HFFc6 (cell line): ENCODE measurements at regions not wholly inside any gene's neighbourhood (a gene's known extent, or its start where the extent isn't known, plus 50 kb on each side); places are given as distances from the start of the nearest gene placed in this dataset.

Source experiments
- DNase-seq: peaks from one replicate; pipeline ENCODE4 v3.0.0-alpha.2; 2018
- H3K27ac Mint-ChIP-seq: 2 replicates; pipeline ENCODE4 v1.8.0; 2020; ENCODE audit warnings: mild to moderate bottlenecking, mixed read lengths
- H3K27me3 Mint-ChIP-seq: 2 replicates; pipeline ENCODE4 v1.8.0; 2021; ENCODE audit warnings: mild to moderate bottlenecking, moderate library complexity, mixed read lengths; ENCODE audit not compliant: insufficient read depth
- H3K36me3 Mint-ChIP-seq: 2 replicates; pipeline ENCODE4 v1.8.0; 2021; ENCODE audit warnings: low read depth, mixed read lengths
- H3K4me1 Mint-ChIP-seq: 2 replicates; pipeline ENCODE4 v1.8.0; 2020; ENCODE audit warnings: low read depth, mixed read lengths
- H3K4me3 Mint-ChIP-seq: 2 replicates; pipeline ENCODE4 v1.8.0; 2020; ENCODE audit warnings: mild to moderate bottlenecking, moderate library complexity, mixed read lengths
- H3K9me3 Mint-ChIP-seq: 2 replicates; pipeline ENCODE4 v1.8.0; 2020; ENCODE audit warnings: mild to moderate bottlenecking, mixed read lengths
- CTCF ChIP-seq: fragments of 200-600 bp; sonication (generic); IDR thresholded peaks from 2 replicates; pipeline ENCODE4 v1.5.0; 2021; ENCODE audit warnings: antibody characterized with exemption, mild to moderate bottlenecking

DNA sequence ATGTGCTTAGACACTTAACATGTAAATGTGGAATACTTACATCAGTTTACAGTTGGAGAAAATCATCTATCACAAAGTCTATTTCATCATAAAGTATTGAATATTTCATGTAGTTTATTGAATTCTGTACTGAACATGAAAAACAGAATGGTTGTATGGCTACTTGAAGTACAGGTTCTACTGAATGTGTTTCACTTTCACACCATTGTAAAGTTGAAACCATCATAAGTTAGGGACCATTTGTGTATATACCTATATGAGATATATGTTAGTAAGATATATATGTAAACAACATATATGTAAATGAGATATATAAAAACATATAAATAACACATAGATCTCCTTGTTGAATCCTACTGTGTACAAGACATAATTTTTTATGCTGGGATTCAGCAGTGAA lies 63.0 kb upstream of the TAF11L2 start:
- Mint-ChIP-seq H3K9me3 (peaks cover 3% of the 10 kb centered on the region; the same call in 1 of the 2 replicates), H3K4me3 (no peak overlapping the region), H3K4me1 (peaks cover 22% of the 10 kb centered on the region), H3K27ac (no peak overlapping the region), H3K27me3 (peaks cover 13% of the 10 kb centered on the region), H3K36me3 (no peaks in the 10 kb centered on the region)
- DNase-seq, result no peak
- no peak for TF ChIP-seq CTCF

- Mint-ChIP-seq H3K36me3 (no peaks in the 10 kb centered on the region), H3K4me3 (peak overlapping the region; percentile 82; the same call in 1 of the 2 replicates), H3K4me1 (peaks cover 36% of the 10 kb centered on the region), H3K27me3 (peaks cover 13% of the 10 kb centered on the region), H3K27ac (no peak overlapping the region), H3K9me3 (peaks cover 4% of the 10 kb centered on the region; the same call in 1 of the 2 replicates)
- DNase-seq, result no peak
- no peak for TF ChIP-seq CTCF
Observed at GRCh38 chr5:17436350-17436749, 61.7 kb upstream of the TAF11L2 start.

DNA sequence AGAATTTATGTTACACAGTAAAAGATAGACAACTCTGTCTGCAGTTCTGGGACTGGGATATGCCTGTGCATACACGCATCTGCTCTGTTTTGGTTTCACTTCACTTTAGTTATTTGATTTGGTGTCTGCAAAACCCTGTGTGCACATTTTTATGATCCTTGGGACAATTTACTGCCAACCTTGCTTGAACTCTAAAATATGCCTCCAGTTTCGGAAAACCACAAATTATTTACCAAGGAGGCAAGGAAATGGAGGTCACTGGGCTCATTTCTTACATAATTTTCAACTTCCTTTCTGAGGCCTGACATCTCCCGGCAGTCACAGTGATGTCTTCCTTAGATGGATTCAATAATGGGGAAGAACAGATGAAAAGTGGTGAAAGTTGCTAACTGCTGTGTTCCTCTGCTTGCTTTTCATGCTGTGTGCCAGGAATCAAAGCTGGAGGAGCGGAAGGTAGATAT lies 61.2 kb upstream of the TAF11L2 start:
- no peak for TF ChIP-seq CTCF
- no peak for DNase-seq
- Mint-ChIP-seq H3K27ac (peak overlapping the region; percentile 23; the same call in 1 of the 2 replicates), H3K36me3 (no peaks in the 10 kb centered on the region), H3K4me1 (peaks cover 40% of the 10 kb centered on the region), H3K27me3 (peaks cover 13% of the 10 kb centered on the region), H3K9me3 (peaks cover 4% of the 10 kb centered on the region; the same call in 1 of the 2 replicates), H3K4me3 (peak overlapping the region; percentile 82)

DNA sequence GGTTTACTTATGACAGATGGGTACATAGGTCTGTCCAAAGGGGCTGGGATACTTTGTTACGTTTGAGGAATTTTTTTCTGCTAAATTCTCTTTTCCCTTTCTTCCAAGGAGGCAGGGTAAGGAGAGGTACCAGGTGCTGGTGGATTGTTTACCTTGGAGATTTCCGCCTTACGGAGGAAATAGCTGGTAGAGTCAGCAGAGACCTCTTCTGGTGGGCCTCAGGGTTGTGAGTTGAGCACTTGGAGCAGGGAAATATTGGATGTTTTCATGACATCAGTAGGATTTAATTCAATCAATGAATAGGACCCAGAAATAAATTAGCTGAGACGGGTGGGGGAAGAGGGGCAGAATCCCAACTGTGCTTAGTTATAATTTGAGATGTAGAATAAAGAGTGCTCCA lies 60.0 kb upstream of the TAF11L2 start:
- Mint-ChIP-seq H3K27me3 (peaks cover 11% of the 10 kb centered on the region), H3K36me3 (no peaks in the 10 kb centered on the region), H3K9me3 (peaks cover 4% of the 10 kb centered on the region; the same call in 1 of the 2 replicates), H3K4me1 (peaks cover 42% of the 10 kb centered on the region), H3K4me3 (no peak overlapping the region), H3K27ac (no peak overlapping the region)
- no peak for DNase-seq
- TF ChIP-seq CTCF, result no peak

GRCh38 chr5:17439956-17440355 lies 58.1 kb upstream of the TAF11L2 start:
- H3K27ac Mint-ChIP-seq, result no peak overlapping the region
- no peak for TF ChIP-seq CTCF
- peaks cover 4% of the 10 kb centered on the region; the same call in 1 of the 2 replicates for H3K9me3 Mint-ChIP-seq
- H3K27me3 Mint-ChIP-seq, result peaks cover 7% of the 10 kb centered on the region
- no peaks in the 10 kb centered on the region for H3K36me3 Mint-ChIP-seq
- no peak for DNase-seq
- H3K4me3 Mint-ChIP-seq, result no peak overlapping the region
- H3K4me1 Mint-ChIP-seq, result peaks cover 53% of the 10 kb centered on the region

DNA sequence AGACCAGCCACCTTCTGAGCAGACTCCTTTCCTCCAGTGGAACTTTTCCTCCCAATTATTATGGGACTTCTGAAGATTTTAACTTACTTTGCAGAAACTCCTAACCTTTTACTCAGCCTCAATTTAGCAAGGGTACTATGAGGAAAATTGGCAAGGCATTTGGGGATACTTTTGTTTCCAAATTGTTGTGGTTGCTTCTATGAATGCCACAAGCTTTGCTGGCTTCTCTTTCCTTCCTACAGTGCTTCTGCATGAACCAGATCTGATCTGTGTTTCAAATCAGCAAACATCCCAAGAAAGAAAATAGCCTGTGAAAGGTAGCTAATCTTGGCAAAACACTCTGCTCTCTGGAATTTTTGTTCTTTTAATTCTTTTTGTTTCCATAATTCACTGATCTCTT lies 57.3 kb upstream of the TAF11L2 start:
- DNase-seq, result no peak
- Mint-ChIP-seq H3K27ac (no peak overlapping the region), H3K4me1 (peaks cover 49% of the 10 kb centered on the region), H3K36me3 (no peaks in the 10 kb centered on the region), H3K4me3 (no peak overlapping the region; the same call in 1 of the 2 replicates), H3K27me3 (peaks cover 4% of the 10 kb centered on the region), H3K9me3 (peaks cover 4% of the 10 kb centered on the region; the same call in 1 of the 2 replicates)
- TF ChIP-seq CTCF, result no peak
